ENCODE measurements at regions not wholly inside any gene's neighbourhood (a gene's known extent, or its start where the extent isn't known, plus 50 kb on each side); places are given as distances from the start of the nearest gene placed in this dataset.
A peak's percentile ranks its signal among the peaks of the same experiment; 100 is the strongest.

DNA sequence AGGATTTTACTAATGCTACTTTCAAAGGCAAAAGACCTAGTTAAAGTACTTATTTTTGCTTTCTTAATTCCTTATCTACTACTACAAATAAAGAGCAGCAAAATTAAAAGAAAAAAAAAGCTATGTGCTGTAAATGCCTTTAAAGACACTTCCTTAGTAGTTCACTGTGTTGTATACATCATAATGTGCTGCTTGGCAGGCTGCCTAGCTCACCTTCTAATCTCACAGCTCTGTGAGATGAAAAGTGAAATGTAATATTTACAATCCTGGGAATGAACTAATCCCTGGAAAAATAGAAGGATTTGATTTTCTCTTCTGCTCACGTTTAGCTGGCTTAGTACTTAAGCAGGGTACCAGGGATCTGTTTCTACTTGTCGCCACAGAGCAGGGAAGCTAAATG lies 184.4 kb upstream of the ALG10B start:
- no peaks in the 10 kb centered on the region for H3K27me3 Mint-ChIP-seq (ENCODE audit: low read depth)
- no peak overlapping the region for H3K4me3 Mint-ChIP-seq
- TF ChIP-seq, protein P1, sequence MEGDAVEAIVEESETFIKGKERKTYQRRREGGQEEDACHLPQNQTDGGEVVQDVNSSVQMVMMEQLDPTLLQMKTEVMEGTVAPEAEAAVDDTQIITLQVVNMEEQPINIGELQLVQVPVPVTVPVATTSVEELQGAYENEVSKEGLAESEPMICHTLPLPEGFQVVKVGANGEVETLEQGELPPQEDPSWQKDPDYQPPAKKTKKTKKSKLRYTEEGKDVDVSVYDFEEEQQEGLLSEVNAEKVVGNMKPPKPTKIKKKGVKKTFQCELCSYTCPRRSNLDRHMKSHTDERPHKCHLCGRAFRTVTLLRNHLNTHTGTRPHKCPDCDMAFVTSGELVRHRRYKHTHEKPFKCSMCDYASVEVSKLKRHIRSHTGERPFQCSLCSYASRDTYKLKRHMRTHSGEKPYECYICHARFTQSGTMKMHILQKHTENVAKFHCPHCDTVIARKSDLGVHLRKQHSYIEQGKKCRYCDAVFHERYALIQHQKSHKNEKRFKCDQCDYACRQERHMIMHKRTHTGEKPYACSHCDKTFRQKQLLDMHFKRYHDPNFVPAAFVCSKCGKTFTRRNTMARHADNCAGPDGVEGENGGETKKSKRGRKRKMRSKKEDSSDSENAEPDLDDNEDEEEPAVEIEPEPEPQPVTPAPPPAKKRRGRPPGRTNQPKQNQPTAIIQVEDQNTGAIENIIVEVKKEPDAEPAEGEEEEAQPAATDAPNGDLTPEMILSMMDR (conservative IDR thresholded peaks at IDR 0.05), result no peak
- no peak overlapping the region for H3K27ac Mint-ChIP-seq (ENCODE audit: unreplicated experiment)
- no peaks in the 10 kb centered on the region for H3K4me1 Mint-ChIP-seq
- H3K36me3 Mint-ChIP-seq (ENCODE audit: low read depth), result no peaks in the 10 kb centered on the region
- peaks cover 16% of the 10 kb centered on the region for H3K9me3 Mint-ChIP-seq
- DNase-seq (ENCODE audit: low read depth, low spot score), result no peak

DNA sequence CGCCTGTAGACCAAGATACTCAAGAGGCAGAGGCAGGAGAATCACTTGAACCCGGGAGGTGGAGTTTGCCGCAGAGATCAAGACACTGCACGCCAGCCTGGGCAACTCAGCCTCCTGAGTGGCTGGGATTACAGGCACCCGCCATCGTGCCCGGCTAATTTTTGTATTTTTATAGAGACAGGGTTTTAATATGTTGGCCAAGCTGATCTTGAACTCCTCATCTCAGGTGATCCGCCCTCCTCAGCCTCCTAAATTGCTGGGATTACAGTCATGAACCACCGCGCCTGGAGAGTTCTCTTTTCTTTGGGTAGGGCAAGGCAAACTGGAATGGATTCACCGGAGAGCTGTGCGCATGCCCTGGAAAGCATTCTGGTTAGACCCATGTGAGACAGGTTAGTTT lies 179.3 kb upstream of the ALG10B start:
- TF ChIP-seq, protein P1 (conservative IDR thresholded peaks at IDR 0.05), result no peak
- H3K36me3 Mint-ChIP-seq (ENCODE audit: low read depth), result peaks cover 4% of the 10 kb centered on the region
- no peaks in the 10 kb centered on the region for H3K27me3 Mint-ChIP-seq (ENCODE audit: low read depth)
- DNase-seq (ENCODE audit: low read depth, low spot score), result no peak
- H3K27ac Mint-ChIP-seq (ENCODE audit: unreplicated experiment), result no peak overlapping the region
- no peaks in the 10 kb centered on the region for H3K4me1 Mint-ChIP-seq
- H3K9me3 Mint-ChIP-seq, result peaks cover 9% of the 10 kb centered on the region
- H3K4me3 Mint-ChIP-seq, result no peak overlapping the region

DNA sequence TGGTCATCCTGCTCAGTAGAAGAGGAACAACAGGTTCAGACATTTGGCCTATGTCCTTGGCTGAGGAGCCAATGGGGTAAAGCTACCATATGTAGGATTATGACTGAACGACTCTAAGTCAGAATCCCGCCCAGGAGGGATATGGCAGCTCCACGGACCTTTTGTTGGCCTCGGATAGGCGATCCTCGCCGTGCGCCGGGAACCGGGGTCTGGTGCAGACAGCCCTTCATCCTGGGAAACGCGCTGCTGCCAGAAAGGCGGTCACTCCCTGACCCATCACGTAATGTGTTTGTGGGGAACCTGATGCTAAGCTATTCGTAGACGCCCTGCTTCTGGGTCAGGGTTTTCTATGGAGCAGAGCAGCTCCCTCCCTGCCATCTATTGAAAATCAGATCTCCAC lies 178.9 kb upstream of the ALG10B start:
- Mint-ChIP-seq H3K4me3 (no peak overlapping the region), H3K4me1 (no peaks in the 10 kb centered on the region), H3K36me3 (ENCODE audit: low read depth) (peaks cover 4% of the 10 kb centered on the region), H3K27me3 (ENCODE audit: low read depth) (no peaks in the 10 kb centered on the region), H3K27ac (ENCODE audit: unreplicated experiment) (no peak overlapping the region), H3K9me3 (peaks cover 5% of the 10 kb centered on the region)
- no peak for DNase-seq (ENCODE audit: low read depth, low spot score)
- TF ChIP-seq, protein P1 (conservative IDR thresholded peaks at IDR 0.05), result no peak

DNA sequence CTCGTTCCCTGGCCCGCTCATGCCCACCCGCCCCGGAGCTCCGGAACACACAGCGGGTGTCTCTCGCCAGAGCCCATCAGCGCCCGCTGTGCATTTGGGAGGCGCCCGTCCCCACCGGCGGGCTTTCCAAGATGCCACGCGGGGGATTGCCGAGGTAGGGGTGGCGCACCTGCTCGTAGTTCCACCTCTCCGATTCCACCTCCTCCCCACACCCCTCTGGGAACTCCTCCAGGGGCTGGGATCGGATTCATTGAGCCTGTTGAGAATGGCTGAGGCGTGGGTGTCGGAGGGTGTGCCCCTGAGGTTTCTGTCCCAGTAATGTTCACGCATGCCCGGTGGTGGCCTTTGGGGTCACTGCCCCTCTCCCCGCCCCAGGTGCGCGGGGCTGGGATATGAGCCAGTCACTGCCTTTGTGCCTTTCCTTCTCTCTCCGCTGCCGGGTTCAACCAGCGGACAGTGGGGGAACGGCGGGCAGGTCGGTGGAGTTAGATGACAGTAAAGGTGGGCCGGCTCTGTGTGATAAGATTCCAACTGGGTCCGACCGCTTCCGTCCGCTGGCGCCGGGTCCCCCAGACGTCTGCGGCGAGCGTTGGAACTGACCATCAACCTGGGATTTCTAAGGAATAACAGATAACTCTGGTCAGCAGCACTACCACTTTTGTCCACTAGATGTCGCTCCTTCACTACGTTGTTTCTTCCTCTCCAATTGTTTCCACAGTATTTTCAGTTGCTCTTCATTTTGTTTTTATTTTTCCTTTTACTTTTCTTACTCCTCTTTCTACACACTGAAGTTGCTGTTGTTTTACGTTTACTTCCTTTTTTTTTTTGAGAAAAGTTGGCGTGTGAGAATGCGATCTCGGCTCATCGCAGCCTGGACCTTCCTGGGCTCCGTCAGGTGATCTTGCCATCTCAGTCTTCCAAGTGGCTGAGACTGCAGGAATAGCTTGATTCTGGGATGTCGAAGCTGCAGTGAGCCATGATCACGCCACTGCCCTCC lies 178.1 kb upstream of the ALG10B start:
- H3K27me3 Mint-ChIP-seq (ENCODE audit: low read depth), result no peaks in the 10 kb centered on the region
- TF ChIP-seq, protein P1 (conservative IDR thresholded peaks at IDR 0.05), result peak; percentile 91
- peaks cover 3% of the 10 kb centered on the region for H3K9me3 Mint-ChIP-seq
- peak; percentile 72 for DNase-seq (ENCODE audit: low read depth, low spot score)
- peaks cover 4% of the 10 kb centered on the region for H3K36me3 Mint-ChIP-seq (ENCODE audit: low read depth)
- no peaks in the 10 kb centered on the region for H3K4me1 Mint-ChIP-seq
- H3K4me3 Mint-ChIP-seq, result no peak overlapping the region
- H3K27ac Mint-ChIP-seq (ENCODE audit: unreplicated experiment), result peak overlapping the region; percentile 83

DNA sequence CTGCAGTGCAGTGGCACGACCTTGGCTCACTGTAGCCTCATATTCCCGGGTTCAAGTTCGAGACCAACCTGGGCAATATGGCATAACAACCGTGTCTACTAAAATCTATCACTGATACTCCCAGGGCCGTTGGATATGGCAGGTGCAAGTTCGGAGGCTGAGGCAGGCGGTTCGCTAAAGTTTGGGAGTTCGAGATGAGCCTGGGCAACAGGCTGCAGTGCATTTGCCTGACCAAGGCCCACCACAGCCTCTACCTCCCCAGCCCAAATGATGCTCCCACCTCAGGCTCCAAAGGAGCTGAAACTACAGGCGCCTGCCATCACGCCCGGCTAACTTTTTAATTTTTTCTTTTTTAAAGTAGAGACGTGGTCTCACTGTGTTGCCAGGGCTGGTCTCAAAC lies 177.1 kb upstream of the ALG10B start:
- peaks cover 5% of the 10 kb centered on the region for H3K9me3 Mint-ChIP-seq
- H3K4me3 Mint-ChIP-seq, result no peak overlapping the region
- peaks cover 4% of the 10 kb centered on the region for H3K36me3 Mint-ChIP-seq (ENCODE audit: low read depth)

More for the DNA sequence above, 177.1 kb upstream of the ALG10B start:
- DNase-seq (ENCODE audit: low read depth, low spot score), result no peak
- Mint-ChIP-seq H3K4me1 (no peaks in the 10 kb centered on the region), H3K27me3 (ENCODE audit: low read depth) (no peaks in the 10 kb centered on the region), H3K27ac (ENCODE audit: unreplicated experiment) (no peak overlapping the region)
- TF ChIP-seq, protein P1 (conservative IDR thresholded peaks at IDR 0.05), result no peak

Measured in neural crest cell (in vitro differentiated cells).